Lower leg skin (tissue), 4 donors: ENCODE measurements at regions not wholly inside any gene's neighbourhood (a gene's known extent, or its start where the extent isn't known, plus 50 kb on each side); places are given as distances from the start of the nearest gene placed in this dataset.

Experiments used
- DNase-seq, 2 donors: peaks; one replicate each; pipeline ENCODE4 v3.0.0-alpha.2; 2019; ENCODE audit warnings: low spot score in 2 of 2
- H3K4me3 ChIP-seq: fragments of 200-600 bp; sonication (generic); 2 replicates; pipeline ENCODE4 v1.5.1; 2017; ENCODE audit warnings: mild to moderate bottlenecking, low read depth; ENCODE audit not compliant: poor library complexity, severe bottlenecking
- POLR2A ChIP-seq, 2 donors: fragments of 450-650 bp; IDR thresholded peaks; one replicate each; pipeline ENCODE4 v1.6.1; 2016 to 2017; ENCODE audit warnings: antibody characterized with exemption in 2 of 2, mild to moderate bottlenecking in 1 of 2, moderate library complexity in 1 of 2
- WGBS, 2 donors: methylation state at CpG; one replicate each; pipeline ENCODE4 v1.1.5; 2018; 5-methylcytosine and 5-hydroxymethylcytosine counted together
- intact Hi-C: fragments of 100-400 bp; cut with DNase I; formaldehyde crosslinking; loops from one replicate; pipeline ENCODE4 v1.15.0; 2023; ENCODE audit warnings: low total_unique reads
- TF ChIP-seq, protein P1 (sequence below), 3 donors: fragments of 450-650 bp; IDR thresholded peaks; one replicate each; pipeline ENCODE4 v1.5.1; 2016; ENCODE audit warnings: antibody characterized with exemption in 3 of 3, mild to moderate bottlenecking in 3 of 3, moderate library complexity in 2 of 3

DNA sequence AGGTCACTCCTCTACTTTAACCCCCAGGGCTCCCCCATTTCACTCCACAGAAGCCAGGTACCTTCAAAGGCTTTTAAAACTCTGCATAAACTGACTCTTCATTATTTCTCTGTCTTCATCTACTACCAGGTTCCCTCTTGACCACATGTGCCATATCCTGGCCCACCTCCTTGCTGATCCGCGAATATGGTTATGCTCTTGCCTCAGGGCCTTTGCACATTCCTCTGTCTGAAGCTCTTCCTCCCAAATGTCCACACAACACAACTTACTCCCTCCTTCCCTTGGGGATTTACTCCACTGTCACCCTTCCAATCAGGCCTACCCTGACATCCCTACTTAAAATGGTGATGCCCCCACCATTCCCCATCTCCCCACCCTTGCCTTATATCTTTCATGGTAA lies 134.6 kb upstream of the ANKRD55 start:
- intact Hi-C loops = no loop called here
- WGBS, 2 donors = 80 to 83% methylated on average over 2 of the region's 2 CpGs
- TF ChIP-seq, protein P1, sequence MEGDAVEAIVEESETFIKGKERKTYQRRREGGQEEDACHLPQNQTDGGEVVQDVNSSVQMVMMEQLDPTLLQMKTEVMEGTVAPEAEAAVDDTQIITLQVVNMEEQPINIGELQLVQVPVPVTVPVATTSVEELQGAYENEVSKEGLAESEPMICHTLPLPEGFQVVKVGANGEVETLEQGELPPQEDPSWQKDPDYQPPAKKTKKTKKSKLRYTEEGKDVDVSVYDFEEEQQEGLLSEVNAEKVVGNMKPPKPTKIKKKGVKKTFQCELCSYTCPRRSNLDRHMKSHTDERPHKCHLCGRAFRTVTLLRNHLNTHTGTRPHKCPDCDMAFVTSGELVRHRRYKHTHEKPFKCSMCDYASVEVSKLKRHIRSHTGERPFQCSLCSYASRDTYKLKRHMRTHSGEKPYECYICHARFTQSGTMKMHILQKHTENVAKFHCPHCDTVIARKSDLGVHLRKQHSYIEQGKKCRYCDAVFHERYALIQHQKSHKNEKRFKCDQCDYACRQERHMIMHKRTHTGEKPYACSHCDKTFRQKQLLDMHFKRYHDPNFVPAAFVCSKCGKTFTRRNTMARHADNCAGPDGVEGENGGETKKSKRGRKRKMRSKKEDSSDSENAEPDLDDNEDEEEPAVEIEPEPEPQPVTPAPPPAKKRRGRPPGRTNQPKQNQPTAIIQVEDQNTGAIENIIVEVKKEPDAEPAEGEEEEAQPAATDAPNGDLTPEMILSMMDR (IDR thresholded peaks at IDR 0.05) = no peak
- TF ChIP-seq POLR2A (IDR thresholded peaks at IDR 0.05) = no peak
- H3K4me3 ChIP-seq = no peak overlapping the region
- DNase-seq = no peak

DNA sequence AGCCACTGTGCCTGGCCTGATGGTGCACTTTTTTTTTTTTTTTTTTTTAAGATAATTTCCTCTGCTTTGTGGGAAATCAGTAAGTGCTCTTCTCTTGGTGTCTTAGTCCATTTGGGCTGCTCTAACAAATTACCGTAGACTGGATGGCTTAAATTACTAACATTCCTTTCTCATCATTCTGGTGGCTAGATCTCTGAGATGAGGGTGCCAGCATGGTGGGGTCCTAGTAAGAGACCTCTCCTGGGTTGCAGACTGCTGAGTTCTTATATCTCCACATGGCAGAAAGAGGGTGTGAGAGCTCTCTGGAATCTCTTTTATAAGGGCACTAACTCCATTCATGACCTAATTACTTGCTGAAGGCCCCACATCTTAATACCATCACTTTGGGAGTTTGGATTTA lies 133.9 kb upstream of the ANKRD55 start:
- no peak for DNase-seq
- H3K4me3 ChIP-seq = no peak overlapping the region
- no peak for TF ChIP-seq POLR2A (IDR thresholded peaks at IDR 0.05)
- TF ChIP-seq, protein P1 (IDR thresholded peaks at IDR 0.05) = no peak
- WGBS, 2 donors = 89 to 100% methylated on average over 1 of the region's 1 CpG
- intact Hi-C loops = no loop called here

DNA sequence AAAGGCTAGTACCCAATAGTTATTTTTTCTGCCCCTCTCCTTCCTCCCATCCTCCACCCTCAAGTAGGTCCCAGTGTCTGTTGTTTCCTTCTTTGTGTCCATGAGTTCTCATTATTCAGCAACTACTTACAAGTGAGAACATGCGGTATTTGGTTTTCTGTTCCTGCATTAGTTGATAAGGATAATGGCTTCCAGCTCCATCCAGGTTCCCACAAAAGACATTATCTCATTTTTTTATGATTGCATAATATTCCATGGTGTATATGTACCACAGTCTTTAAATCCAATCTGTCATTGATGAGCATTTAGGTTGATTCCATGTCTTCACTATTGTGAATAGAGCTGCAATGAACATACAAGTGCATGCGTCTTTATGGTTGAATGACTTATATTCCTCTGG lies 128.3 kb upstream of the ANKRD55 start:
- H3K4me3 ChIP-seq = no peak overlapping the region
- TF ChIP-seq POLR2A (IDR thresholded peaks at IDR 0.05) = no peak
- TF ChIP-seq, protein P1 (IDR thresholded peaks at IDR 0.05) = no peak
- whole genome bisulfite sequencing, 2 donors = 92 to 95% methylated on average over 2 of the region's 2 CpGs
- intact Hi-C loops = no loop called here
- DNase-seq = no peak

- no peak overlapping the region for H3K4me3 ChIP-seq
- no peak for DNase-seq
- intact Hi-C loops = no loop called here
- TF ChIP-seq, protein P1 (IDR thresholded peaks at IDR 0.05) = no peak
- WGBS, 2 donors = 81% methylated on average over 6 of the region's 6 CpGs
Measured at GRCh38 chr5:56360816-56361215, 127.7 kb upstream of the ANKRD55 start.

- TF ChIP-seq, protein P1 (IDR thresholded peaks at IDR 0.05) = no peak
- TF ChIP-seq POLR2A (IDR thresholded peaks at IDR 0.05) = no peak
- no peak for DNase-seq
- H3K4me3 ChIP-seq = no peak overlapping the region
- intact Hi-C loops = no loop called here
- whole genome bisulfite sequencing, 2 donors = 80 to 82% methylated on average over 7 of the region's 7 CpGs
Measured at GRCh38 chr5:56359809-56360685, 126.9 kb upstream of the ANKRD55 start.
